ENCODE measurements at regions not wholly inside any gene's neighbourhood (a gene's known extent, or its start where the extent isn't known, plus 50 kb on each side); places are given as distances from the start of the nearest gene placed in this dataset.

DNA sequence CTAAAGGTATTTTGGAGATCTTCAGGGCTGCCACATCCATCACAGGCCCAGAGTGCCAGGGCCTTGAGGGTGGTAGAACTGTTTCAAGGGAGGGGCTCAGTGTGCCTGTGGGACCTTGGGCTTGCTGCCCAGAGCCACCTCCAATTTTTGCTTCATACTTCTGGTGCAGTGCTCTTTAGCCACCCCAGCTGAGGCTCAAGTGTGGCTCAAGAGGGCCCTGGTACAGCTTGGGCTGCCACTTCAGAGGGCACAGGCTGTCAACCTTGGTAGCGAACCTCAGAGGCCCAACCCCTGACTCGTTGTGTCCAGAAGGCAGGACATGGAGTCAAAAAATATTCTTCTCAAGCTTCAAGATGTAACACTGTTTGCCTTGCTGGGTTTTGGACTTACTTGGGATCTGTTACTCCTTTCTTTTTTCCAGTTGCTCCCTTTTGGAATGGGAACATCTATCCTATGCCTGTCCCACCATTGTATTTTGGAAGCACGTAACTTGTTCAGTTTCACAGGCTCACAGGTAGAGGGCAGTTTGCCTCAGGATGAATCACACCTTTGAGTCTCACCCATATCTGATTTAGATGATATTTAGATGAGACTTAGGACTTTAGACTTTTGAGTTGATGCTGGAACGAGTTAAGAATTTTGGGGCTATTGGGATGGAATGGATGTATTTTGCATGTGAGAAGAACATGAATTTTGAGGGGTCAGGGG lies 224.8 kb downstream of the RPS24 start:
- DNase-seq = no peak
- intact Hi-C loops (cut with DNase I) = no loop called here

GRCh38 chr10:78259391-78259790 lies 225.7 kb downstream of the RPS24 start:
- no peak for DNase-seq
- intact Hi-C loops (cut with DNase I) = no loop called here

GRCh38 chr10:78260141-78260540 lies 226.5 kb downstream of the RPS24 start:
- intact Hi-C loops (cut with DNase I) = loop anchor here (5.0 kb wide), 1 partner anchor 42 kb away; no protein-coding TSS in a partner anchor
- no peak for DNase-seq

GRCh38 chr10:78260680-78261079 lies 227.0 kb downstream of the RPS24 start:
- no peak for DNase-seq
- intact Hi-C loops (cut with DNase I) = loop anchor here (5.0 kb wide), 1 partner anchor 42 kb away; no protein-coding TSS in a partner anchor

DNA sequence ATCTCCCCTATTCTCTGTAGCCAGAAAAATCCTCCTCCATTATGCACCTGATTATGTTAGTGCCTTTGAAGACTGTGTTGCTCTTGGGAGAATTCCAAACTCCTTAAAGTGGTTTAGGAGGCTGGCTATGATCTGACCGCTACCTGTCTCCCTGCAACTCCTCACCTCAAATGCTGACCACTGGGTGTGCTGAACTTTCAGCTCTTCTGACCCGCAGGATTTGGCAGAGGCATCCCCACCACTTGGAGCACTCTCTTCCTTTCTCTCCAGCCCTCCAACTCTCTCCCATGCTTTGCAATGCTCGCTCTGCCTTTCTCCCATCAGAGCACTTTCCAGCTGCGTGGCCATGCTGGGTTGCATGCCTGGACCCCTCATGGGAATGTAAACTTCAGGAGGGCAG lies 227.6 kb downstream of the RPS24 start:
- no peak for DNase-seq
- intact Hi-C loops (cut with DNase I) = loop anchor here (5.0 kb wide), 1 partner anchor 41 kb away; no protein-coding TSS in a partner anchor

- no peak for DNase-seq
- intact Hi-C loops (cut with DNase I) = loop anchor here (5.0 kb wide), 1 partner anchor 39 kb away; no protein-coding TSS in a partner anchor
Measured at GRCh38 chr10:78262860-78263259, 229.2 kb downstream of the RPS24 start.

DNA sequence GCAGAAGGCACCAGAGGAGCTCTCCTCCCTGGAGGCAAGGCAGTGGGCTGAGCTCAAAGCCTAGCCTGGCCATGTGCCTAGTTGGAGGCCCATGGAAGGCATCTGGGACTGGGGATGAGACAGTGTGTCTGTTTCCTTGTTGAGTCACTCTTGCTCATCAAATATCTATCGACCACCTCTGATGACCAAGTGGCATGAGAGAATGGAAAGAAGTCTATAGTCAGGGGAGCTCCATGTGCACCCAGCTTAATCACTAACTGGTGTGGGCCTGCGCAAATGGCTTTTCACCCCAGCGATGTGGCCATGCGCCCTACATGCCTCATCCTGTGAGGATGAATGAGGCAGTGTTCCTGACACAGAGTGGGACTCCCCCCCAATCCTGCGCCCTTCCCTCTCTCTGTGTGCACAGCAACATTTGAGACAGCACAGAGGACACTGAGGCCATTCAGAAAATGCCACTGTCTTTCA lies 229.9 kb downstream of the RPS24 start:
- DNase-seq = peak in 9 of 10 donors; percentile 34 to 97 (median 78)
- intact Hi-C loops (cut with DNase I) = loop anchor here (5.0 kb wide), 1 partner anchor 39 kb away; no protein-coding TSS in a partner anchor

DNA sequence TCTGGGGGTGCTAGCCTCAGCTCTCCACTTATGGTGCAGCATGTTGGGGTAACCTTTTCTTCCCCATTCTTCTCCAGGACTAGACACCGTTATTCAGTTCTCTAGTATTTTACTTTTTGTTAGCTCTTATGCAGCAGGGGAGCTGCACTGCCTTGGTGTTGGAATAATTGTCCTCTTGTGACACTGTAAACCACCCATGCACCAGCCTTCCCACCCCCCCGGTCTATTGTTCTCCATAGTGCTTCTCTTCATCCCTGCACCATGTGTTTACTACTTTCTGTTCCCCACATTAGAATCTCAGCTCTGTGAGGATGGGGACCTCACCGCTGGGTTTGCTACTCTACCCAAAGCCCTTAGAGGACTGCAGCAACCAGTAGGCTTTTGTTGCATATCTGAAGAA lies 230.7 kb downstream of the RPS24 start:
- peak in 5 of 10 donors; percentile 46 to 87 (median 53) for DNase-seq
- intact Hi-C loops (cut with DNase I) = loop anchor here (5.0 kb wide), 1 partner anchor 38 kb away; no protein-coding TSS in a partner anchor

GRCh38 chr10:78266741-78267469 lies 233.2 kb downstream of the RPS24 start:
- DNase-seq = no peak
- intact Hi-C loops (cut with DNase I) = no loop called here

DNA sequence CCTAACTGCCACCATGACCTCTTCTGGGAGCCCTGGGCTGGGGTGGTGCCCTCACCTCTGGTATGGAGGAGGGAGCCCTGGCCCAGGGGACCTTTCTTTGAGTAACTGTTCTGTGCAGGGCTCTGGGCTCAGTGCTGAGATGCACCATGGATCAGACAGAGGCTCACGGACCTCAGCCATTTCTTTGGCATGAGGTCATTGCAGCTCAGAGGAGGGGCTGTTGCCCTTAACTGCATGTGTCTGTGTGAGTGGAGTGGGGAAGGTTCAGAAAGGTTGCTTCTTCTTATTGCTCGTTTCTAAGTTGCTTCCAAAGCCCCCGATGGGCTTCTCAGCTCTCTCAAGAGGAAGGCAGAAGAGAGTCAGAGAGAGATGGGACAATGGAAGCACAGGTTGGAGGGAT lies 233.9 kb downstream of the RPS24 start:
- DNase-seq = no peak
- intact Hi-C loops (cut with DNase I) = no loop called here

GRCh38 chr10:78269060-78269459 lies 235.4 kb downstream of the RPS24 start:
- DNase-seq = no peak
- intact Hi-C loops (cut with DNase I) = no loop called here

GRCh38 chr10:78272329-78272728 lies 238.7 kb downstream of the RPS24 start:
- intact Hi-C loops (cut with DNase I) = no loop called here
- peak in 1 of 10 donors; percentile 8 for DNase-seq

DNA sequence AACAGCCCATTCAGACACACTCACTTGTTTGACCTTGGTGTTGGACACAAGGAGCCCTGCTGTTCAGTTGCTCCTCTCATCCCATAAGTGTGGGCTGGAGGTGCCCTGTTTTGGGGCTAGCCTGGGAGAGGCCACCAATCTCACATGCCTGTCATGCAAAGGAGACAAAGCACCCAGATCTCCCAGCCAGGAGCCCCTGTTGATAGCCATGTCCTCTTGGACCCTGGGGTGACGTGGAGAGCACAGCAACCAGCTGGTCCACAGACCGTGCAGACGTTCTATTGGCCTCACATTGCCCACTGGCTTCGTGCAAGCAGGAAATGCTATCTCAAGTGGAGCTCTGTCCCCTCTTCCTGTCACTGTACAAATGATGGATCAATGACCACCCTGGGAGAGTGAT lies 240.8 kb downstream of the RPS24 start:
- intact Hi-C loops (cut with DNase I) = no loop called here
- DNase-seq = peak in 1 of 10 donors; percentile 50

- no peak for DNase-seq
- intact Hi-C loops (cut with DNase I) = no loop called here
Measured at GRCh38 chr10:78276139-78276538, 242.5 kb downstream of the RPS24 start.

DNA sequence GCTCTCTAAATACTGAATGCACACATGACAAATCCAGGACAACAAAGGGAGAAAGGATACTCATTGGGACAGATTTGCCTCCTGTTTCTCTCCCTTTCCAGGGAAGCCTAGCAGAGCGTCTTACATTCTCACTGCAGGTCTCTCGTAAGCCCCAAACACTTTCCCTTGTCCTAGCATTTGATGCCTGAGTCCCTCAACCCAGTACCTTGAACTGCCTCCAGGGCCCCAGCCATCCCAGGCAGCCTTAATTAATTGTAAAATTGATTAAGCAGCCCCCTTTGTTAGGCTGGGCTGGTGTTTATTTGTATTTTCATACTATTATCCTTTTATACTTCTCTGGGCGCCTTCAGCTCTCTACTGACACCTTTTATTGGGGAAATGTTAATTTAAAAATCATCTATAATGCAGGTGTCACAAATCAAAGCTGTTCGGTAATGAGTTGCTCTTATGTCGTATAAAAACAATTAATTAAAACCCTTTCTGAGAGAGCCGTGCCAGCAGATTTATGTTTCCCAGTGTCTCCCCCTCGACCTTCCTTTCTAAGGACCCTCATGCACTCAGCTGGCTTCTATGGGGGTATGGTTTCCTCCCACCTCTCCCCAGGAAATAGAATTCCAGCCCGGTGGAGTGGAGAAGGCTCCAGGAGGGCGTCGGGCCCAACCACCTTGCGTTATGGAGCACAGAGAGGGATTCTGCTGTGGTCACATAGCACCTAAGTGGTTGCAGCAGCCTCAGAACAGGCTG lies 243.8 kb downstream of the RPS24 start:
- intact Hi-C loops (cut with DNase I) = no loop called here

GRCh38 chr10:78278058-78278404 lies 244.4 kb downstream of the RPS24 start:
- peak in 9 of 10 donors; percentile 26 to 90 (median 57) for DNase-seq
- intact Hi-C loops (cut with DNase I) = no loop called here

More for the DNA sequence above, 243.8 kb downstream of the RPS24 start:
- DNase-seq = no peak

DNA sequence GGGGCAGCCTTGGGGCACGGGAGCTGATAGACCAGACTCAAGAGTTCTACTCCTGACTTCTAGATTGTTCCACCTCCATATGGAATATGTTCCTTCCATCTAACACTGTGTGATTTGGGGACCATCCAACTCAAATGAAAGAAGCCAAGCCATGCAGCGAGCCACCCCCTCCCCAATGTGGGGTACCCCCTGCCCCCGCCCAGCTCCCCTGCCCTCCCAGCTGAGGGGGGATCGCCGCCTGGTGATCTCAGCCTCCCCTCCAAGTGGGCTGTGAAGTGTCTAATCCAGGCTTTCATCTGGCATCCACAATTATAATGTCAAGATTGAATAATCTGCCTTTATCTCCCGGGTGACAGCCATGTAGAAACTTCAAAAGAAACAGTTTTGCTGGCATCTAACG lies 246.1 kb downstream of the RPS24 start:
- intact Hi-C loops (cut with DNase I) = no loop called here
- DNase-seq = peak in 1 of 10 donors; percentile 7

DNA sequence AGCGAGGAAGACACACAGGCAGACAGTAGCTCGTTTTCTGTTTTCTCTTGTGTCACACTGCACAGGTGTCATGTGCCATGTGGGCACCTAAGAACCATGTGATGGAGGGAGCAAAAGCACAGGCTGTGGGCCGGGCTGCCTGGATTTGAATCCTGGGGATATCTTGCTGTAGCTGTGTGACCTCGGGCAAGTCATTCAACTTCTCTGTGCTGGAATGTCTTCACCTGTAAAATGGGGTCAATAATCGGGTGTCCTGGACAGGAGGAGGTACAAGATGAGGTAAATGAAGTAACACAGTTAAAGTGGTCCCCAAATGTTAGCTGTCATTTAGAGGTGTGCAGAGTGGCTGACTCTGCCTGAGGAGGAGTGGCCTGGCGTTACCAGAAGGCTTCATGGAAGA lies 246.9 kb downstream of the RPS24 start:
- intact Hi-C loops (cut with DNase I) = no loop called here
- DNase-seq = peak in 1 of 10 donors; percentile 42

- DNase-seq = no peak
- intact Hi-C loops (cut with DNase I) = no loop called here
Measured at GRCh38 chr10:78281627-78282026, 248.0 kb downstream of the RPS24 start.

DNA sequence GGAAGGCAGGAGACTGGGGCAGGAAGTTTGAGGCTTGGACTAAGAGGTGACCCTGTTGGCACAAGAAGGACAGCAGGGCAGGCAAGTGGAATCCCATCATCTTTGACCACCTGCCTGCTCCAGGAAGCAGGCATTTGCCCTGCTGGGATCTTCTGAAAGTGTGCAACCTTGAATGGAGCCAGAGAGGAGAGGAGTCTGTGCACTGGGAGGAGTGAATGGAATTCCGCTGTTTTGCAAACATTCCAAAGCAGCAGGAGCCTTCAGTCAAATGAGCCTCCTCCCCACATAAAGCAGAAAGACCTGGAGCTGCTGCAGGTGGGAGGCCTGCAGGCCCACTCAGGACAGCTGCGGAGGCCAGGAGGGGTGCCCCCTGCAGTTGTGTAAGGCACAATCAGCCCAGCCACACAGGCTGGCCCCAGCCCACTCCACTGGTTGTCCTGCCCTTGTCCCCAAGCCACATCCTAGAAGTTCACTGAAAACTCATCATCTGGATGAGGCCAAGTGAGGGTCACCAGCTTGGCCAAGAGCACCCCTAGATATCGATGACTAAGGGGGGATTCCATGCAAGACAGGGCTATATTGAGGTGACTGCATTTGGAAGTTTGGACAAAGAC lies 249.5 kb downstream of the RPS24 start:
- DNase-seq = no peak
- intact Hi-C loops (cut with DNase I) = no loop called here
